Neural cell (in vitro differentiated cells): ENCODE measurements at regions not wholly inside any gene's neighbourhood (a gene's known extent, or its start where the extent isn't known, plus 50 kb on each side); places are given as distances from the start of the nearest gene placed in this dataset.

Experiments
- EP300 ChIP-seq: fragments of 450-650 bp; conservative IDR thresholded peaks from 2 replicates; pipeline ENCODE4 v1.6.1; 2014; ENCODE audit warnings: antibody characterized with exemption, mild to moderate bottlenecking, moderate library complexity; ENCODE audit not compliant: poor library complexity, severe bottlenecking
- EZH2 ChIP-seq: fragments of 200-600, 300-800 bp; shearing (Covaris generic), sonication (generic); IDR thresholded peaks from 2 replicates; pipeline ENCODE4 v1.6.1; 2014; ENCODE audit warnings: antibody characterized with exemption, low read length, borderline replicate concordance, mild to moderate bottlenecking; ENCODE audit not compliant: insufficient read depth, poor library complexity, severe bottlenecking
- MXI1 ChIP-seq: fragments of 450-650 bp; conservative IDR thresholded peaks from 2 replicates; pipeline ENCODE4 v1.6.1; 2014; ENCODE audit warnings: antibody characterized with exemption, mild to moderate bottlenecking; ENCODE audit not compliant: poor library complexity, severe bottlenecking
- POLR2AphosphoS5 ChIP-seq: IDR thresholded peaks from 2 replicates; pipeline ENCODE4 v1.6.1; 2012
- RAD21 ChIP-seq: fragments of 450-650 bp; conservative IDR thresholded peaks from 2 replicates; pipeline ENCODE4 v1.6.1; 2014; ENCODE audit warnings: antibody characterized with exemption, mild to moderate bottlenecking, moderate library complexity
- REST ChIP-seq: IDR thresholded peaks from 2 replicates; pipeline ENCODE4 v1.6.1; 2012; ENCODE audit warnings: borderline replicate concordance
- TAF1 ChIP-seq: IDR thresholded peaks from 2 replicates; pipeline ENCODE4 v1.6.1; 2012; ENCODE audit warnings: low read depth
- TF ChIP-seq, protein P1 (sequence below): fragments of 450-650 bp; IDR thresholded peaks from 2 replicates; pipeline ENCODE4 v1.5.1; 2014; ENCODE audit warnings: antibody characterized with exemption, mild to moderate bottlenecking, moderate library complexity; ENCODE audit not compliant: poor library complexity, severe bottlenecking

DNA sequence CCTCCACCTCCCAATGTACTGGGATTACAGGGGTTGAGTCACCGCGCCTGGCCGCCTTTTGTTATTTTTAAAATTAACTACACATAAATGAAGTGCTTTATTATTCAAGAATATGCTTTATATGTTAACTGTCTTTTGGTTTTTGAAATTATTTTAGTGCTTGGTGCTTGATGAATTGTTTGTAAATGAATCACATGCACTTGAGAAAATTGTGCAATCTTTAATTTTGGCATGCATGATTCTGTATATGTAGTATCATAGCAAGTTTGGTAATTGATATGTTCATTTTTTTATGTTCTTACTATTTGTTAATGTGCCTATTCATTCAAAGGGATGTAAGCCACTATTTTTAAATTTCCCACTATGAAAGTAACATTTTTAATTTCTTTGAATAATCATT, 440.9 kb downstream of the NAV3 start:
- no peak for TF ChIP-seq EZH2
- no peak for TF ChIP-seq POLR2AphosphoS5
- TF ChIP-seq TAF1 = no peak
- TF ChIP-seq, protein P1, sequence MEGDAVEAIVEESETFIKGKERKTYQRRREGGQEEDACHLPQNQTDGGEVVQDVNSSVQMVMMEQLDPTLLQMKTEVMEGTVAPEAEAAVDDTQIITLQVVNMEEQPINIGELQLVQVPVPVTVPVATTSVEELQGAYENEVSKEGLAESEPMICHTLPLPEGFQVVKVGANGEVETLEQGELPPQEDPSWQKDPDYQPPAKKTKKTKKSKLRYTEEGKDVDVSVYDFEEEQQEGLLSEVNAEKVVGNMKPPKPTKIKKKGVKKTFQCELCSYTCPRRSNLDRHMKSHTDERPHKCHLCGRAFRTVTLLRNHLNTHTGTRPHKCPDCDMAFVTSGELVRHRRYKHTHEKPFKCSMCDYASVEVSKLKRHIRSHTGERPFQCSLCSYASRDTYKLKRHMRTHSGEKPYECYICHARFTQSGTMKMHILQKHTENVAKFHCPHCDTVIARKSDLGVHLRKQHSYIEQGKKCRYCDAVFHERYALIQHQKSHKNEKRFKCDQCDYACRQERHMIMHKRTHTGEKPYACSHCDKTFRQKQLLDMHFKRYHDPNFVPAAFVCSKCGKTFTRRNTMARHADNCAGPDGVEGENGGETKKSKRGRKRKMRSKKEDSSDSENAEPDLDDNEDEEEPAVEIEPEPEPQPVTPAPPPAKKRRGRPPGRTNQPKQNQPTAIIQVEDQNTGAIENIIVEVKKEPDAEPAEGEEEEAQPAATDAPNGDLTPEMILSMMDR = no peak
- no peak for TF ChIP-seq RAD21
- TF ChIP-seq REST = no peak
- no peak for TF ChIP-seq MXI1
- TF ChIP-seq EP300 = no peak
